Transverse colon (tissue), 4 donors: ENCODE measurements at regions not wholly inside any gene's neighbourhood (a gene's known extent, or its start where the extent isn't known, plus 50 kb on each side); places are given as distances from the start of the nearest gene placed in this dataset.

Experiments used
- DNase-seq: peaks from one replicate; pipeline ENCODE4 v3.0.0-alpha.2; 2019
- H3K27ac ChIP-seq, 4 donors: fragments of 200-600 bp; sonication (generic); 2 replicates each; pipeline ENCODE4 v1.5.1; 2016 to 2018; ENCODE audit warnings: inconsistent platforms in 4 of 4
- H3K27me3 ChIP-seq: fragments of 200-600 bp; sonication (generic); 2 replicates; pipeline ENCODE4 v1.5.1; 2017; ENCODE audit warnings: inconsistent platforms
- H3K36me3 ChIP-seq, 4 donors: fragments of 200-600 bp; sonication (generic); 2 replicates each; pipeline ENCODE4 v1.5.1; 2017 to 2019; ENCODE audit warnings: inconsistent platforms in 4 of 4
- H3K4me1 ChIP-seq, 4 donors: fragments of 200-600 bp; sonication (generic); 2 replicates each; pipeline ENCODE4 v1.5.1; 2017 to 2020; ENCODE audit warnings: inconsistent platforms in 4 of 4
- H3K4me3 ChIP-seq, 4 donors: fragments of 200-600 bp; sonication (generic); 1 replicate in 1 of 4; 2 replicates in 3 of 4; pipeline versions ENCODE4 v1.5.1 to v1.6.1; 2017 to 2019; ENCODE audit warnings: inconsistent platforms in 4 of 4
- H3K9me3 ChIP-seq, 2 donors: fragments of 200-600 bp; sonication (generic); 2 replicates each; pipeline ENCODE4 v1.5.1; 2017 to 2019; ENCODE audit warnings: inconsistent platforms in 2 of 2
- EP300 ChIP-seq: sonication (generic); formaldehyde crosslinking; IDR thresholded peaks from one replicate; pipeline ENCODE4 v1.6.1; 2017; ENCODE audit warnings: antibody characterized with exemption, low read depth
- POLR2A ChIP-seq: fragments of 450-650 bp; IDR thresholded peaks from one replicate; pipeline ENCODE4 v1.6.1; 2016; ENCODE audit warnings: antibody characterized with exemption, mild to moderate bottlenecking, moderate library complexity
- POLR2AphosphoS5 ChIP-seq, 3 donors: sonication (generic); formaldehyde crosslinking; IDR thresholded peaks; one replicate each; pipeline ENCODE4 v1.6.1; 2016; ENCODE audit warnings: antibody characterized with exemption in 3 of 3
- WGBS, 2 donors: methylation state at CpG; one replicate each; pipeline ENCODE4 v1.1.5; 2018; ENCODE audit warnings: low coverage in 1 of 2; 5-methylcytosine and 5-hydroxymethylcytosine counted together
- in situ Hi-C, 4 donors: fragments of 200-750 bp; cut with MboI; loops; one replicate each; pipeline versions ENCODE4 v1.15.0 to v1.15.1; 2017; ENCODE audit warnings: low sequenced_read_pairs in 3 of 4, low pct_ligation_motif_present in 1 of 4, low pct_unique_long_range_greater_than_20kb in 1 of 4
- intact Hi-C: fragments of 100-400 bp; cut with DNase I; formaldehyde crosslinking; loops from one replicate; pipeline ENCODE4 v1.15.1; 2023; ENCODE audit warnings: low total_unique reads
- TF ChIP-seq, protein P1 (sequence below), 5 experiments: fragments of 200-600 bp in 3 of 5; fragments of 450-650 bp in 2 of 5; sonication (generic) in 3 of 5; IDR thresholded peaks; 1 replicate in 2 of 5; 2 replicates in 3 of 5; pipeline ENCODE4 v1.5.1; 2016 to 2017; ENCODE audit warnings: antibody characterized with exemption in 5 of 5, inconsistent platforms in 3 of 5, mild to moderate bottlenecking in 2 of 5, moderate library complexity in 1 of 5

DNA sequence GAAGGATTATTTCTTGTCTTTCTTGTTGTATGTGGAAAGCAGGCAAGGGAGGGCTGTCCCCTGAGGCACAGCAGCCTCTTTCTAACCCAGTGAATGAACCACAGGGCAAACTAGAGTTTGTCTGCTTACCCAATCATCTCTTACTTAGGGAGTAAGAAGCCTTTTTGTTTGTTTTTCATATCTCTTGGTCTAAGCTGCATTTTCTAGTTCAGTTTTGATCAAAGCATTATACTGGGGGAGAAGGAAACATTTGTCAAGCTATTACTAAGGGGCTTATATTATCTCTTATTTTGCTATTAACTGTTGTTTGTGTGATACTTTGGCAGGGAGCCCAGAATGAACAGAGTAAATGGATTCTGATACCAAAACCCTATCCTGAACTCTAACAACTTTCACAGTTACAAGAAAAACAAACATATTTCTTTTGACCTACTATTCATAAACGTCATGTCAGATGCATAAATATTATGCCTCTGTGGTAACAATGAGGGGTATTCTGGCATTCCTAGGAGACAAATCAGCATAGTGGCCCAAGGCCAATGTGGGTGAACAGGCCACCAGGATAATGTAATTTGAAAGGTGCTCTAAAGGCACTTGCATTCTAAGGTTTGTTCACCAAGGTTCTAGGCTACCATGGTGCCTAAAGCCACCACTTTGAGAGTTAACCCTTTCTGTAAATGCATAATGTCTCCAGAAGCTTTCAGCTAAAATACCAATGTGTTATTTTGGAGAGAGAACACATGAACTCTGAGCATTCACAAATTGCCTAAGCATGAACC lies 271.6 kb upstream of the ZPLD1 start:
- H3K9me3 ChIP-seq, result no peaks in the 10 kb centered on the region
- H3K27ac ChIP-seq, result peak overlapping the region in 2 of 4 donors; percentile 51 to 57
- no peaks in the 10 kb centered on the region for H3K27me3 ChIP-seq
- H3K4me1 ChIP-seq, result peaks cover 0 to 8% (median 5%) of the 10 kb centered on the region in 4 donors
- 14 to 29% methylated on average over 1 of the region's 1 CpG for WGBS, 2 donors
- TF ChIP-seq, protein P1, sequence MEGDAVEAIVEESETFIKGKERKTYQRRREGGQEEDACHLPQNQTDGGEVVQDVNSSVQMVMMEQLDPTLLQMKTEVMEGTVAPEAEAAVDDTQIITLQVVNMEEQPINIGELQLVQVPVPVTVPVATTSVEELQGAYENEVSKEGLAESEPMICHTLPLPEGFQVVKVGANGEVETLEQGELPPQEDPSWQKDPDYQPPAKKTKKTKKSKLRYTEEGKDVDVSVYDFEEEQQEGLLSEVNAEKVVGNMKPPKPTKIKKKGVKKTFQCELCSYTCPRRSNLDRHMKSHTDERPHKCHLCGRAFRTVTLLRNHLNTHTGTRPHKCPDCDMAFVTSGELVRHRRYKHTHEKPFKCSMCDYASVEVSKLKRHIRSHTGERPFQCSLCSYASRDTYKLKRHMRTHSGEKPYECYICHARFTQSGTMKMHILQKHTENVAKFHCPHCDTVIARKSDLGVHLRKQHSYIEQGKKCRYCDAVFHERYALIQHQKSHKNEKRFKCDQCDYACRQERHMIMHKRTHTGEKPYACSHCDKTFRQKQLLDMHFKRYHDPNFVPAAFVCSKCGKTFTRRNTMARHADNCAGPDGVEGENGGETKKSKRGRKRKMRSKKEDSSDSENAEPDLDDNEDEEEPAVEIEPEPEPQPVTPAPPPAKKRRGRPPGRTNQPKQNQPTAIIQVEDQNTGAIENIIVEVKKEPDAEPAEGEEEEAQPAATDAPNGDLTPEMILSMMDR (IDR thresholded peaks at IDR 0.05), result no peak
- TF ChIP-seq POLR2AphosphoS5 (IDR thresholded peaks at IDR 0.05) (no peak), EP300 (no peak), POLR2A (no peak)
- intact Hi-C loops (no loop called here), in situ Hi-C loops (no loop called here)
- DNase-seq, result no peak
- H3K4me3 ChIP-seq, result no peak overlapping the region
- H3K36me3 ChIP-seq, result no peaks in the 10 kb centered on the region

DNA sequence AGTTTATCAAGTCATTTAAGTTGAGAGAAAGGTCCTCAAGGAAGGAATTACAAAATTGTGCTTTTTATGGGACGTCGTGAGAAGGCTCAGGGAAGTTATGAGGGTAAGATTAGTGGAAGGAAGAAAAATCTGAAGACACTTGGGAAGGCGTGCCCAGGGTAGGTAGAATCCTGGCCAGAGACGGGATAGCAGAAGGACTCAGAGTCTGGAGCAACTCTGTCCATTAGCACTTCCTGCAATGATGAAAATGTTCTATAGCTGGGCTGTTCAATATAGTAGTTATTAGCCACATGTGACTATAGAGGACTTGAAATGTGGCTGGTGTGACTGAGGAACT lies 271.0 kb upstream of the ZPLD1 start:
- H3K27ac ChIP-seq, result peak overlapping the region in 2 of 4 donors; percentile 51 to 57
- no peaks in the 10 kb centered on the region for H3K9me3 ChIP-seq
- H3K4me1 ChIP-seq, result peaks cover 0 to 8% (median 5%) of the 10 kb centered on the region in 4 donors
- no peaks in the 10 kb centered on the region for H3K36me3 ChIP-seq
- H3K27me3 ChIP-seq, result no peaks in the 10 kb centered on the region
- in situ Hi-C loops (no loop called here), intact Hi-C loops (no loop called here)
- TF ChIP-seq, protein P1 (IDR thresholded peaks at IDR 0.05), result no peak
- TF ChIP-seq POLR2A, result no peak
- no peak for TF ChIP-seq POLR2AphosphoS5 (IDR thresholded peaks at IDR 0.05)
- no peak for TF ChIP-seq EP300
- no peak for DNase-seq
- WGBS, 2 donors, result 64 to 74% methylated on average over 4 of the region's 4 CpGs
- no peak overlapping the region for H3K4me3 ChIP-seq

DNA sequence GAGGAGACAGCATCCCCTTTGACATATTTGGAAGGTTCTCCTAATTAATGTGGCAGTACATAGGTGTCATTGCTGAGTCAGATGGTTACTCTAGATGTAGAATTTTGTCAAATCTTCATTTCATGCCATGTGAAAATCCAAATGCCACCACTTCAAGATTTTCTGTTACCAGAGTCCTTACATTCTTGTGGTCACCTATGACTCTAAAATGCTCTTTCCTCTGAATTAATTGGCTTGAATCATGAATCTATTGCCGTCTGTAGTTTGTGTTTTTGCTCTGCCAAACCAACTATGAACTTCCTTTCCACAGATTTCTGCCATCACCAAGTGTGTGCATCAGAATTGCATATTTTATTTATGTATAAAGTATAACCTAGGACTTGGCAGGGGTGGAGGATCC lies 269.4 kb upstream of the ZPLD1 start:
- peaks cover 0 to 8% (median 5%) of the 10 kb centered on the region in 4 donors for H3K4me1 ChIP-seq
- H3K9me3 ChIP-seq, result no peaks in the 10 kb centered on the region
- DNase-seq, result no peak
- no peak overlapping the region for H3K27ac ChIP-seq
- H3K4me3 ChIP-seq, result no peak overlapping the region
- in situ Hi-C loops (no loop called here), intact Hi-C loops (no loop called here)
- TF ChIP-seq, protein P1 (IDR thresholded peaks at IDR 0.05), result no peak
- TF ChIP-seq EP300 (no peak), POLR2AphosphoS5 (IDR thresholded peaks at IDR 0.05) (no peak), POLR2A (no peak)
- WGBS, 2 donors, result 78 to 93% methylated on average over 1 of the region's 1 CpG
- no peaks in the 10 kb centered on the region for H3K36me3 ChIP-seq
- no peaks in the 10 kb centered on the region for H3K27me3 ChIP-seq

DNA sequence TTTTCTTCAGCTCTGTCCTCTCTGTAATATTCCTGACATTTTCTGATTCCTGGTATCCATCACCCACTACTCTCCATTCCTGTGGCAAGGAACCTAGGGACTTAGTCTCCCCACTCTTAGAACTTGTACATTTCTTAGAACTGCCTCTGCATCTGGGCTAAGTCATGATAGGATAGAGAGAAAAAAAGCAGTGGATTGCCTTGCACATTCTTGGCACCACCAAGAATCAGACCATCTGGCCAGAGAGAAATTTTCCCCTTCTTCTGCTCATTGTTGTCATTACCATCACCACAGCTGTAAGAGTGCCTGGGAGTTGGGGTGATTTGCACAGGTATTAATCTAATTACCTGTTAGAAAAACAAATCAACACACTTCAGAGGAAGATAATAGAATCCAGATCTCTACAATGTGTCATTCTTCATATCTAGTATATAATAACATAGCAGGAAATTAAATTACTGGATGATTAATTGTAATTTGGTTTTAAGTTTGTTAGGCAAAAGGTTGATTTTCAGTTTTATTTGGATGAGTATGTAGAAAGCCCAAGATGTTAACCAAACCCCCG lies 264.8 kb upstream of the ZPLD1 start:
- no peak for DNase-seq
- Histone ChIP-seq H3K4me1 (peaks cover 0 to 2% (median 0%) of the 10 kb centered on the region in 4 donors), H3K4me3 (no peak overlapping the region), H3K36me3 (no peaks in the 10 kb centered on the region), H3K9me3 (no peaks in the 10 kb centered on the region), H3K27ac (no peak overlapping the region), H3K27me3 (no peaks in the 10 kb centered on the region)
- intact Hi-C loops, result no loop called here
- in situ Hi-C loops, result no loop called here
- TF ChIP-seq POLR2A (no peak), EP300 (no peak), POLR2AphosphoS5 (IDR thresholded peaks at IDR 0.05) (no peak)
- TF ChIP-seq, protein P1 (IDR thresholded peaks at IDR 0.05), result no peak
- WGBS, 2 donors, result 82 to 88% methylated on average over 1 of the region's 1 CpG
